Ecto neural progenitor cell (in vitro differentiated cells): ENCODE measurements at regions not wholly inside any gene's neighbourhood (a gene's known extent, or its start where the extent isn't known, plus 50 kb on each side); places are given as distances from the start of the nearest gene placed in this dataset.

Experiments
- DNase-seq: peaks from one replicate; pipeline ENCODE4 v3.0.0-alpha.2; 2018; ENCODE audit warnings: low spot score

GRCh38 chr17:55668312-55668920, 54.2 kb downstream of the TMEM100 start:
- DNase-seq: no peak

DNA sequence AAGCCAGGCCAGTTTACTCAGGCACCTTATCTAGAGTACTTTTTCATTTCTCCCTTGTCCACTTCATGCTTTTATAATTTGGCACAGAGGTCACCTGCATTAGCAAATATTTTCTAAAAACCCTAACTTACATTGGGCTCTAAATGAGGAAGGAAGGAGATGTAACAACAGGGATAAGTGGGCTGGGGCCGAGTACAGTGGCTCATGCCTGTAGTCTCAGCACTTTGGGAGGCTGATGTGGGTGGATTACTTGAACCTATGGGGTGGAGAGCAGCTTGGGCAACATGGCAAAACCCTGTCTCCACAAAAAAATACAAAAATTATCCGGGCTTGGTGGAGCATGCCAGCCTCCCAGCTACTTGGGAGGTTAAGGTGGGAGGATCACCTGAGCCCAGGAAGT, 55.9 kb downstream of the TMEM100 start:
- no peak for DNase-seq

GRCh38 chr17:55664287-55664686, 58.4 kb downstream of the TMEM100 start:
- no peak for DNase-seq

DNA sequence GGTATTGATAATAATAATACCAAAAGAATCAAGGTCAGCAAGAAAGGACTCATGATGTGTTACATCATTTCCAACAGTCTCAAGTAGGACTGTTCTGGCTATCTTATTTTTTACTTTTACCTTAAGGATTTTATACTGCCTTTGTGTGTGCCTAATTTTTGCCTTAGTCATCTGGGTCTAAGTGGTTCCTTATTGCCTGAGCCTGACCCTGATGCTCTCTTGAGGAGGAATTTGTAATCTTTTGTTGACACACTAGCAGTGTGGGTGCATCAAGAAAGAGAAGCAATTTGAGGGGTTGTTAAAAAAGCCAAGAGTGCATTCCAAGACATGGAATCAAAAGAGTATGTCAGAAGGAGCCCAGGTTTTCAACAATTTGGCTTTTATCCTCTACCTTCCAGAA, 59.3 kb downstream of the TMEM100 start:
- DNase-seq: no peak

GRCh38 chr17:55661963-55662834, 60.5 kb downstream of the TMEM100 start:
- DNase-seq: no peak

DNA sequence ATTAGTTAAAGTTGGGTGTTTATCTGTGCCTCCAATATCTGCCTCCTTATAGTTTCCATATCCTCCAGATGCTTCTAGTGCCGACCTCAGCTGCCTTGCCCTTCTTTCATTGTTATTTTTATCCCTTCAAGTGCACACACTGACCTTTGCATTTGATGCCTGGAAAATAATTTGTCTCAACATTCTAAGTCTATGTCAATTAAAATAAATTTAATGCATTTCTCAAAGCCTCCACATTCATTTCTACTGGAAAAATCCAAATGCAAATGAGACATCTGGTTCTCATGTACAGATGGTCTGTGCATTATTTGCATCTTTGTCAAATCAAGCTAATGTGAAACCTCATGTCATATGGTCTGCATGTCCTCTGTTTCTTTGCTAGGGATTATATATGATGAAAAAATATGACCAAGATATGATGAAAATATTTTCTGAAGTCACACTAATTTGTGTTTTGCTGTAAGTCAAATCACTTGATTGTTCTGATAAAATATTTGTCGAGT, 61.4 kb downstream of the TMEM100 start:
- DNase-seq: no peak

- no peak for DNase-seq
Measured at GRCh38 chr17:55660178-55660886, 62.3 kb downstream of the TMEM100 start.

DNA sequence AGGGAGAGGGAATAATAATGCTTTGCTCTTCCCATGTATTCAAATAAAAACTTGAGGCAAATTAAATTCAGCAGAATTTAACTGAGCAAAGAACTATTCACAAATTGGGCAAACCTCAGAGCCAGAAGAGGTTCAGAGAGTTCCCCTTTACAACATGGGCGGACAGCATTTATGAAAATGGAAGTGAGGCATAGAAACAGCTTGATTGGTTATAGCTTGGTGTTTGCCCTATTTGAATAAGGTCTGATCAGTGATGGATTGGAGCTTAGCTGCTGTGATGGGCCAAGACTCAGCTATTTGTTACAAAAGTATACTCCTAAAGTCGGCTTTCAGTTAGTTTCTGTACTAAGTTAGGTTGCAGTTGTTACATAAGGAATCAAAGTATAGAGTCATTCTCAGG, 63.0 kb downstream of the TMEM100 start:
- no peak for DNase-seq

GRCh38 chr17:55655777-55656176, 66.9 kb downstream of the TMEM100 start:
- no peak for DNase-seq

DNA sequence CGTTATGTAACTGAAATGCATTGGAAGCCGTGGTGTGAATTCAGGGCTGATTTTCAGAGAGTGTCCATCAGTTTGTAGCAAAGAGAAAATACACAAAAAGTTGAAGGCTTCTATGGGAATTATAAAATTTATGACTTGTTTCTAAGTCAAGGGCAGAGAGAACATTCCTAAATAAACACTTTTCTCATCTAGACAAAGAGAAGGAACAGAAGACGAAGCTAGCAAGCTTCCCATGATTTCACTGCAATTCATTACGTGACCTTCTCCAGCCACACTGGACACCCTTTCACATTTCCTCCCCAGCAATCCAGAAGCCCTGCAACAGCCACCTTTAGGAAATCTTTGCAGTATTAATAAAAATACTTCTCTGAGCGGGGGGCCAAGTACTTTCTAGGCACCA, 67.8 kb downstream of the TMEM100 start:
- no peak for DNase-seq

- no peak for DNase-seq
Measured at GRCh38 chr17:55654022-55654421, 68.6 kb downstream of the TMEM100 start.

- DNase-seq: no peak
Measured at GRCh38 chr17:55652825-55653224, 69.8 kb downstream of the TMEM100 start.

- DNase-seq: no peak
Measured at GRCh38 chr17:55652114-55652823, 70.4 kb downstream of the TMEM100 start.

DNA sequence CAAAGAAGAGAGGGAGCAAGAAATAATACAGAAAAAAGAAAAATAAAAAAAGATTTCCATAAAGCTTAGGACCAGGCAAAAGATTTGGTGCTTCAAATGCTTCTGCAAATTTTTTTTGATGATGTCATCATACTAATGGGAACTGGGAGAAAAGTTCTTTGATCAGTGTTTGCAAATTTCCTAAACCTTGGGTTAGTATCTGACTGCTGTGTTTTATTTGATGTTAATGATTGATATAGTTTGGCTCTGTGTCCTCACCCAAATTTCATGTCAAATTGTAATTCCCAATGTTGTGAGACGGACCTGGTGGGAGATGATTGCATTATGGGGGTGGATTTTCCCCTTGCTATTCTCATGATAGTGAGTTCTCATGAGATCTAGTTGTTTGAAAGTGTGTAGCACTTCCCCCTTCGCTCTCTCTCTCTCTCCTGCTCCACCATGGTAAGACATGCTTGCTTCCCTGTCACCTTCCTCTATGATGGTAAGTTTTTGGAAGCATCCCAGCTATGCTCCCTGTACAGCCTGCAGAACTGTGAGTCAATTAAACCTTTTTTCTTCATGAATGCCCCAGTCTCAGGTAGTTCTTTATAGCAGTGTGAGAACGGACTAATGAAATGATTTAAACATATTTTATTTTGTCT, 72.6 kb downstream of the TMEM100 start:
- no peak for DNase-seq

DNA sequence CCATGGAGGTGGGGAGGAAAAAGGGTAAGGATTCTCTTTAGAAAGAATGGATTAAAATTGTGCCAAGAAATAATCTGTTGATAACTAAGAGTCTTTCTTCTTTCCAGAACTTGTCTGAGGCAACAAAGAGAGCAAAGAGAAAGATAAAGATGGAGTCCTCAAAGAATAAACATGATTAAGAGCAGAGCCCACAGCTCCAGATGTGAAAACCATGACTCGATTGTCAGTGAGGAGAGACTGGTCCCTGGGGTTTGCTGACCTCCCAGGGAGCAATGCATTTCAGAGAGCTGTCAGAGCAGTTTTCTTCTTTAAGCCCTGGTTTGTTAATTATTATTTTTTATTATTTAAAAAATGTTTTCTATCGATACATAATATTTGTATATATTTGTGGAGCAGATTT, 74.6 kb downstream of the TMEM100 start:
- DNase-seq: no peak

DNA sequence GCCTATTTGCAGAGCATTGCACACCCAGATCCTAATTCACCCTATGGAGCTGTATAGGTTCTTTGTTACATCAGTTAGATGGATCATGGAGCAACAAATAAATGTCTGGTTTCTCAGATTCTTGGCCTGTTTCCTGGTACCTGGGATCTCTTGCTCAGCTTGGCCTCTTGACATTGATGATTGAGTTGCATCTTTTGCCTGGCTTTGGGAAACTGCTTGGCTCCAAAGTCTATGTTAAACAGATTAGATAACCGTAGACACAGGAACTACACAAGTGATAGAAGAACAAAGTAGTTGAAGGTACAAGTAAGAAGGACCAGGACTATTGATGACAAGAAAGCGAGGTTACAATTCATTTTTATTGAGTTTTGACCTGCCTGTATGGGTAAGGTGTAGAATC, 77.3 kb downstream of the TMEM100 start:
- no peak for DNase-seq

GRCh38 chr17:55644346-55644745, 78.3 kb downstream of the TMEM100 start:
- DNase-seq: no peak

GRCh38 chr17:55642741-55643140, 79.9 kb downstream of the TMEM100 start:
- no peak for DNase-seq

GRCh38 chr17:55641676-55642081, 81.0 kb downstream of the TMEM100 start:
- DNase-seq: no peak

DNA sequence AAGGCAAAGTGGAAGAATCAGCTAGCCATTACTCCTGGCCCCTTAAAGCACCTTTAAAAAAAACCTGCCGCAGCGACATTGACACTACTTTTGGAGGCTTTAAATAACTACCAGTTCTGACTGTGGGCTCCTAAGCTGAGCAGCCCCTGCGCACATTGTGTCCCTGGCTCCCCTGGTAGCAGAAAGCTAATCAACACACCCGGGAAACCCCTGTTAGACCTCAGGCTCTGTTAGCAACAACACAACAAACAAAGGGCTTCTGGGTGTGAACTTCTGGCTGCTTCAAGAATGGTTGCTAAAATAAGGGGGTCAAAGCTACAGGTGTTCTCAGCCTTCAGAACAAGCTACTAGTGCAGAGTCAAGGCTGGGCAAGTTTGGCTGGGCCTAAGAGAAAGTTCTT, 83.6 kb downstream of the TMEM100 start:
- DNase-seq: no peak

DNA sequence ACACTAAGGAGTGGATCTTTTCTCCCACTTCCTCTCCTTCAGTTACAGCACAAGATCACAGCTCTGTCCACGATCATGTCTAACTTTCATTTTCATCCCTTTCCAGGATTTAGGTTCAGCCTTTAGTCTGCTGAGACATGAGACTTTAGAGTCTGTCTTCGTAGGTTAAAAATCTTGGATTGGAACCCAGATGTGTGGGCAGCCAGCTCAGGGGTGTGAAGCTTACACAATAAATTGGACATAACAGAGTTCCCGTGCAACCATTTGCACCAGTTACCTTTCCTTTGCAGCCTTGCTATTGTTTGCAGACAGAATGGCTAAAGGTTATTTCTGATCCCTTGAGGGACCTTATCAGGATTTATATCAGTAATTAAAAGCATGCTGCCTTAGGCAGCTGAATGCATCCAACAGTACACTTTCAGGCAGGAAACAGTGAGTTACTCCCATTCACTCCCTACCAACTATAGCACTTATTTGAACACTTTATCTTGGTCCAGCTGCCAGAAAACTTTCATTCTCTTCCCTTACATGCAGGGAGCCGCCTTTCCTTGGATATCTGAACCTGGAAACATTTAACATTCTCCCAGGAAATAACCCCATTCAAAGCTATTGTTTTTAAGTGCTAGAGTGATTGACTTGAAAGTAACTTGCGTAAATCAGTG, 87.3 kb downstream of the TMEM100 start:
- DNase-seq: no peak
